RWPE2 (cell line): ENCODE measurements at regions not wholly inside any gene's neighbourhood (a gene's known extent, or its start where the extent isn't known, plus 50 kb on each side); places are given as distances from the start of the nearest gene placed in this dataset.

Experiments used
- ATAC-seq: fragments of 200-7000 bp; cut with Tn5 transposase; 3 replicates; pipeline ENCODE4 v1.9.1; 2021; ENCODE audit warnings: low read depth
- DNase-seq: peaks from one replicate; pipeline ENCODE4 v3.0.0-alpha.2; 2020; ENCODE audit warnings: low spot score
- H3K27ac ChIP-seq: fragments of 450-650 bp; 2 replicates; pipeline ENCODE4 v1.5.1; 2017; ENCODE audit warnings: mild to moderate bottlenecking; ENCODE audit not compliant: poor library complexity, severe bottlenecking
- H3K27me3 ChIP-seq: fragments of 250-450 bp; sonication (Bioruptor Pico); 2 replicates; pipeline ENCODE4 v1.5.1; 2021; ENCODE audit warnings: mild to moderate bottlenecking, moderate library complexity; ENCODE audit not compliant: insufficient read depth, poor library complexity, severe bottlenecking
- H3K36me3 ChIP-seq: fragments of 250-450 bp; sonication (Bioruptor Pico); 2 replicates; pipeline ENCODE4 v1.5.1; 2020; ENCODE audit warnings: low read depth, mild to moderate bottlenecking, moderate library complexity
- H3K4me1 ChIP-seq: fragments of 250-450 bp; sonication (Bioruptor Pico); 2 replicates; pipeline ENCODE4 v1.5.1; 2021; ENCODE audit warnings: mild to moderate bottlenecking, moderate library complexity; ENCODE audit not compliant: insufficient read depth, poor library complexity, severe bottlenecking
- H3K4me3 ChIP-seq: fragments of 250-450 bp; sonication (Bioruptor Pico); 2 replicates; pipeline ENCODE4 v1.5.1; 2021; ENCODE audit warnings: mild to moderate bottlenecking, moderate library complexity; ENCODE audit not compliant: severe bottlenecking
- H3K9me3 ChIP-seq: fragments of 250-450 bp; sonication (Bioruptor Pico); 2 replicates; pipeline ENCODE4 v1.5.1; 2021; ENCODE audit warnings: mild to moderate bottlenecking, moderate library complexity; ENCODE audit not compliant: severe bottlenecking
- CTCF ChIP-seq: fragments of 450-650 bp; IDR thresholded peaks from one replicate; pipeline ENCODE4 v1.5.1; 2017; ENCODE audit warnings: mild to moderate bottlenecking, moderate library complexity; ENCODE audit not compliant: poor library complexity, severe bottlenecking

- DNase-seq = no peak
- no peaks in the 10 kb centered on the region for H3K4me1 ChIP-seq
- H3K36me3 ChIP-seq = no peaks in the 10 kb centered on the region
- H3K27me3 ChIP-seq = no peaks in the 10 kb centered on the region
- no peaks in the 10 kb centered on the region for H3K9me3 ChIP-seq
- H3K4me3 ChIP-seq = no peak overlapping the region
- TF ChIP-seq CTCF = no peak
- H3K27ac ChIP-seq = no peak overlapping the region
- no peak for ATAC-seq
Measured at GRCh38 chr4:131046821-131047220, 1950.9 kb downstream of the C4orf33 start.

GRCh38 chr4:131052646-131053045 is 1956.7 kb downstream of the C4orf33 start:
- H3K9me3 ChIP-seq = no peaks in the 10 kb centered on the region
- no peaks in the 10 kb centered on the region for H3K4me1 ChIP-seq
- no peak overlapping the region for H3K4me3 ChIP-seq
- TF ChIP-seq CTCF = no peak
- ATAC-seq (no peak), DNase-seq (no peak)
- no peaks in the 10 kb centered on the region for H3K27me3 ChIP-seq
- H3K27ac ChIP-seq = no peak overlapping the region
- H3K36me3 ChIP-seq = no peaks in the 10 kb centered on the region

GRCh38 chr4:131054489-131055019 is 1958.6 kb downstream of the C4orf33 start:
- H3K9me3 ChIP-seq = no peaks in the 10 kb centered on the region
- DNase-seq = no peak
- no peaks in the 10 kb centered on the region for H3K27me3 ChIP-seq
- no peak for ATAC-seq
- H3K4me3 ChIP-seq = no peak overlapping the region
- H3K4me1 ChIP-seq = no peaks in the 10 kb centered on the region
- TF ChIP-seq CTCF = no peak
- no peak overlapping the region for H3K27ac ChIP-seq
- H3K36me3 ChIP-seq = no peaks in the 10 kb centered on the region

GRCh38 chr4:131061734-131062133 is 1965.8 kb downstream of the C4orf33 start:
- DNase-seq = no peak
- no peaks in the 10 kb centered on the region for H3K27me3 ChIP-seq
- H3K4me1 ChIP-seq = no peaks in the 10 kb centered on the region
- ATAC-seq = no peak
- TF ChIP-seq CTCF = no peak
- H3K9me3 ChIP-seq = peaks cover 4% of the 10 kb centered on the region
- no peak overlapping the region for H3K4me3 ChIP-seq
- H3K27ac ChIP-seq = no peak overlapping the region
- H3K36me3 ChIP-seq = no peaks in the 10 kb centered on the region

- no peak overlapping the region for H3K4me3 ChIP-seq
- no peak overlapping the region for H3K27ac ChIP-seq
- peaks cover 4% of the 10 kb centered on the region for H3K9me3 ChIP-seq
- DNase-seq (no peak), ATAC-seq (no peak)
- H3K27me3 ChIP-seq = no peaks in the 10 kb centered on the region
- no peaks in the 10 kb centered on the region for H3K36me3 ChIP-seq
- H3K4me1 ChIP-seq = no peaks in the 10 kb centered on the region
- TF ChIP-seq CTCF = no peak
Measured at GRCh38 chr4:131063878-131064277, 1967.9 kb downstream of the C4orf33 start.
